ENCODE measurements at regions not wholly inside any gene's neighbourhood (a gene's known extent, or its start where the extent isn't known, plus 50 kb on each side); places are given as distances from the start of the nearest gene placed in this dataset.
"Not testable (repeated sequence)": the region's sequence is repeated elsewhere in the genome, so short reads cannot be mapped to it uniquely, and the experiment has no call there.

- no peak for TF ChIP-seq CTCF (IDR thresholded peaks at IDR 0.05; ENCODE audit: control extremely low read depth, extremely low read depth, low read depth, missing control alignments)
- ChIA-PET POLR2A (no interaction called here), CTCF (no interaction called here)
- DNase-seq (ENCODE audit: extremely low spot score) = no peak
Observed at GRCh38 chr14:66315548-66315947, 170.6 kb upstream of the CCDC196 start.

DNA sequence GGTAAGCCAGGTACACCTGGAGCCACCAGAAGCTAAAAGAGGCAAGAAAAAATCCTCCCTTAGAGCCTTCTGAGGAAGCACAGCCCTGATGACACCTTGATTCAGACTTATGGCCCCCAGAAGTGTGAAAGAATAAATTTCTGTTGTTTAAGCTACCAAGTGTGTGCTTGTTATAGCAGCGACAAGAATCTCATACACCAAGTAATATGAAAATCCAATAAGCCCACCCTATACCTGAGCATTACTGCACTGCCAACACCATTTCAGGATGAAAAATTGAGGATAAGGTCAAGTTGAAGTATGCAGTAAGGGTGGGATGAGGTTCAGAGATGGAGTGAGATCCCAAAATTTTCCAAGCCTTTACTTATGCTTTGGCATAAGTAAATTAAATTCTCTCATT, 163.6 kb upstream of the CCDC196 start:
- ChIA-PET POLR2A (no interaction called here), CTCF (interaction anchor here (0.7 kb wide), 1 partner anchor 96 kb away, joined by 3 read pairs; no protein-coding TSS in a partner anchor)
- no peak for TF ChIP-seq CTCF (IDR thresholded peaks at IDR 0.05; ENCODE audit: control extremely low read depth, extremely low read depth, low read depth, missing control alignments)
- no peak for DNase-seq (ENCODE audit: extremely low spot score)

GRCh38 chr14:66330228-66330627, 155.9 kb upstream of the CCDC196 start:
- CTCF ChIA-PET = interaction anchor here (1.1 to 1.6 kb wide), 2 partner anchors 29 to 955 kb away, joined by 3 read pairs; no protein-coding TSS in a partner anchor
- no peak for TF ChIP-seq CTCF (IDR thresholded peaks at IDR 0.05; ENCODE audit: control extremely low read depth, extremely low read depth, low read depth, missing control alignments)
- POLR2A ChIA-PET = no interaction called here
- DNase-seq (ENCODE audit: extremely low spot score) = no peak

DNA sequence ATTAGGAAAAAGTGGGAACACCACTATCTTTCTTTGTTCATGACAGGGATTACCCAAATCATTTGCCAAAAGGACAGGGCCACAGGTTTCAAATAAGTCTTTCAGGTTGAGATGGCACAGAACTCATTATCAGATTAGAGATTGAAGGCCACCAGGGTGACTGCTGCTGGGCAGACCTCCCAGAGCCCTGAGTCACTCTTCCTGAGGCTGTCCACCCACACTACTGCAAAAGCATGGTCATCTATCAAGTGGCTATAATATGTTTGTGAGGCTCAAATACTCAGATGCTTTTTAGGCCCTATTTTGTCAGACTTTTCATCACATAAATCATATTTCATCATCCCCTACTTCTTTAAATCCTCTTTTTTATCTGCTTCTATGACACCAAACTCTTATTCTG, 155.3 kb upstream of the CCDC196 start:
- DNase-seq (ENCODE audit: extremely low spot score) = no peak
- TF ChIP-seq CTCF (IDR thresholded peaks at IDR 0.05; ENCODE audit: control extremely low read depth, extremely low read depth, low read depth, missing control alignments) = no peak
- CTCF ChIA-PET = interaction anchor here (1.6 kb wide), 1 partner anchor 955 kb away, joined by 3 read pairs; no protein-coding TSS in a partner anchor
- POLR2A ChIA-PET = no interaction called here

GRCh38 chr14:66333293-66333692, 152.9 kb upstream of the CCDC196 start:
- POLR2A ChIA-PET; DNase-seq (ENCODE audit: extremely low spot score): not testable (repeated sequence)
- CTCF ChIA-PET = interaction anchor here (0.9 kb wide), 1 partner anchor 35 kb away, joined by 3 read pairs; no protein-coding TSS in a partner anchor

DNA sequence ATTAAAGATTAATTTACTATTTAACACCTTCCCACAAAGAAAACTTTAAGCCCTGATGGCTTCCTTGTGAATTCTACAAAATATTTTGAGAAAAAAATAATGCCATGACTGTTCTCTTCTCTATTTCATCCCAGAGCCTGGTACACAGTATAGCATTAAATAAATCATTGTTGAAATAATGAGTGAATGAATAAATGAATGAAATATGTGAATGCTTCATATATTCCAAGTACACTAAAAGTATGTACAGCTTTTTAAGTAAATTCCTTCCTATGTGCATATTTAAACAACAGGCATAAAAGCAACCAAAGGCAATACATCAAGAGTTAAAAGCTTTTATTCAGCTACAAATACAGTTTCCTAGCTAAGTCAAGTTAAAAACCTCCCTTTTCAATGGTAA, 144.9 kb upstream of the CCDC196 start:
- ChIA-PET CTCF (no interaction called here), POLR2A (no interaction called here)
- DNase-seq (ENCODE audit: extremely low spot score) = no peak
- TF ChIP-seq CTCF (IDR thresholded peaks at IDR 0.05; ENCODE audit: control extremely low read depth, extremely low read depth, low read depth, missing control alignments) = no peak

- no peak for TF ChIP-seq CTCF (IDR thresholded peaks at IDR 0.05; ENCODE audit: control extremely low read depth, extremely low read depth, low read depth, missing control alignments)
- ChIA-PET POLR2A (no interaction called here), CTCF (no interaction called here)
- DNase-seq (ENCODE audit: extremely low spot score) = no peak
Observed at GRCh38 chr14:66345986-66346385, 140.2 kb upstream of the CCDC196 start.
